ENCODE measurements at regions not wholly inside any gene's neighbourhood (a gene's known extent, or its start where the extent isn't known, plus 50 kb on each side); places are given as distances from the start of the nearest gene placed in this dataset.

DNA sequence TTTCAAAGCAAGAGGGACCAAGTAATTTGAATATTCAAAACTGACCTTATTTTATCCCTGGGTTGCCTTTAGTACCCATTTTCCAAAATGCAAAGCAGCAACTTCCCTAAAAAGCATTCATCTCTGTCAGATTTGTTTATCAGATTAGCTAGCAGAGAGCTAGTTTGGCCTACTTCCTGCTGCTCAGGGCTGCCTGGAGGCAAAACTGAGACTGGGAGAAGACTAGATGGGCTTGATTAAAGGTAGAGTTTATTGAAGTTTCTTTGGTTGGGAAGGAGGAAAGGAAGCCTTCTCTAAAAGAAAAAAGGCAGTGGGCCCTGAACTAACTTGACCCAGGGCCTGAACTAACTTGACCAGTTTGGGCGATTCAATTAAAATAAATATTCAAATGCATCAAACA, 426.1 kb upstream of the FAM98A start (continued):
- TF ChIP-seq BRCA1 (IDR thresholded peaks at IDR 0.05; ENCODE audit: low read depth, low read length) (no peak), ZNF274 (IDR thresholded peaks at IDR 0.05; ENCODE audit: borderline replicate concordance, extremely low read depth, low read length) (no peak), NRF1 (IDR thresholded peaks at IDR 0.05; ENCODE audit: low read depth, low read length) (no peak), KDM5A (IDR thresholded peaks at IDR 0.05; ENCODE audit: low read length) (no peak), EZH2 (IDR thresholded peaks at IDR 0.05; ENCODE audit: low read depth, low read length, severe bottlenecking) (no peak), BCL11A (IDR thresholded peaks at IDR 0.05; ENCODE audit: low read depth in 2 of 2, low read length in 2 of 2) (no peak)

All from H1 (cell line).